Ovary (tissue), 7 donors: ENCODE measurements at regions not wholly inside any gene's neighbourhood (a gene's known extent, or its start where the extent isn't known, plus 50 kb on each side); places are given as distances from the start of the nearest gene placed in this dataset.
"Not testable (repeated sequence)": the region's sequence is repeated elsewhere in the genome, so short reads cannot be mapped to it uniquely, and the experiment has no call there.

Experiments
- DNase-seq, 5 donors: peaks; one replicate each; pipeline ENCODE4 v3.0.0-alpha.2; 2019 to 2020
- H3K27ac ChIP-seq, 2 donors: fragments of 200-600 bp; one replicate each; pipeline versions ENCODE4 v1.5.1 to v1.8.0; 2019 to 2022
- H3K27me3 ChIP-seq: fragments of 200-600 bp; one replicate; pipeline ENCODE4 v1.8.0; 2022
- H3K36me3 ChIP-seq: fragments of 200-600 bp; sonication (generic); one replicate; pipeline ENCODE4 v1.5.1; 2019
- H3K4me1 ChIP-seq: one replicate; pipeline ENCODE4 v1.8.1; 2013; ENCODE audit warnings: mild to moderate bottlenecking, moderate library complexity; ENCODE audit not compliant: insufficient read depth
- H3K4me3 ChIP-seq: fragments of 200-600 bp; sonication (generic); one replicate; pipeline ENCODE4 v1.5.1; 2017
- H3K9me3 ChIP-seq, 2 donors: fragments of 200-600 bp in 1 of 2; sonication (generic) in 1 of 2; one replicate each; pipeline versions ENCODE4 v1.5.1 to v1.8.1; 2013 to 2019; ENCODE audit warnings: mild to moderate bottlenecking in 1 of 2, moderate library complexity in 1 of 2
- CTCF ChIP-seq, 3 donors: fragments of 450-650 bp in 2 of 3; fragments of 200-600 bp in 1 of 3; IDR thresholded peaks; one replicate each; pipeline versions ENCODE4 v1.5.1 to v1.8.0; 2016 to 2022; ENCODE audit warnings: antibody characterized with exemption in 3 of 3, mild to moderate bottlenecking in 1 of 3
- EP300 ChIP-seq: sonication (generic); formaldehyde crosslinking; IDR thresholded peaks from one replicate; pipeline ENCODE4 v1.6.1; 2017; ENCODE audit warnings: antibody characterized with exemption
- POLR2A ChIP-seq: fragments of 450-650 bp; IDR thresholded peaks from one replicate; pipeline ENCODE4 v1.6.1; 2017; ENCODE audit warnings: antibody characterized with exemption, mild to moderate bottlenecking, moderate library complexity
- WGBS, 3 donors: extraction: QIAGEN DNeasy Blood & Tissue Kit in 1 of 3; methylation state at CpG; one replicate each; pipeline versions ENCODE4 v1.1.5 to v1.1.7; 2013 to 2017; 5-methylcytosine and 5-hydroxymethylcytosine counted together
- intact Hi-C, 4 donors: fragments of 100-400 bp; cut with DNase I; formaldehyde crosslinking; loops; one replicate each; pipeline versions ENCODE4 v1.11.0 to v1.15.1; 2022 to 2023
- donor health status: DM: no; HTN: no; CAD: no; lungs with moderate emphysema.
- donor health status: DM: no; HTN: no; CAD: no.
- donor health status: Bipolar disorder and iron deficiency.
- donor health status: DM: no; HTN: no; CAD: no.
- donor health status: DM: yes; HTN: yes; CAD: no.

- Histone ChIP-seq H3K36me3 (no peaks in the 10 kb centered on the region), H3K4me1 (no peaks in the 10 kb centered on the region), H3K4me3 (no peak overlapping the region), H3K9me3 (no peaks in the 10 kb centered on the region), H3K27me3 (no peaks in the 10 kb centered on the region), H3K27ac (no peak overlapping the region)
- DNase-seq = no peak
- intact Hi-C loops = no loop called here
- TF ChIP-seq POLR2A (no peak), EP300 (no peak), CTCF (IDR thresholded peaks at IDR 0.05) (no peak)
- 84 to 87% methylated on average over 3 of the region's 3 CpGs; no CpG with 5 or more reads in 1 of the 3 donors for WGBS, 3 donors
Measured at GRCh38 chr10:106271237-106271636, 893.3 kb downstream of the SORCS1 start.

- Histone ChIP-seq H3K9me3 (no peaks in the 10 kb centered on the region), H3K27ac (no peak overlapping the region), H3K27me3 (no peaks in the 10 kb centered on the region), H3K36me3 (no peaks in the 10 kb centered on the region), H3K4me1 (no peaks in the 10 kb centered on the region), H3K4me3 (no peak overlapping the region)
- TF ChIP-seq CTCF (IDR thresholded peaks at IDR 0.05) (no peak), EP300 (no peak), POLR2A (no peak)
- WGBS, 3 donors = 78 to 90% (median 79%) methylated on average over 2 of the region's 2 CpGs
- intact Hi-C loops = no loop called here
- no peak for DNase-seq
Measured at GRCh38 chr10:106268000-106268399, 896.5 kb downstream of the SORCS1 start.

GRCh38 chr10:106267591-106267990, 896.9 kb downstream of the SORCS1 start:
- WGBS, 3 donors = 80 to 87% (median 83%) methylated on average over 13 of the region's 13 CpGs
- Histone ChIP-seq H3K4me1 (no peaks in the 10 kb centered on the region), H3K27me3 (no peaks in the 10 kb centered on the region), H3K27ac (no peak overlapping the region), H3K9me3 (no peaks in the 10 kb centered on the region), H3K36me3 (no peaks in the 10 kb centered on the region), H3K4me3 (no peak overlapping the region)
- no peak for TF ChIP-seq EP300
- no peak for TF ChIP-seq POLR2A
- TF ChIP-seq CTCF (IDR thresholded peaks at IDR 0.05) = no peak
- peak in 1 of 5 donors; percentile 12 for DNase-seq
- intact Hi-C loops = no loop called here

DNA sequence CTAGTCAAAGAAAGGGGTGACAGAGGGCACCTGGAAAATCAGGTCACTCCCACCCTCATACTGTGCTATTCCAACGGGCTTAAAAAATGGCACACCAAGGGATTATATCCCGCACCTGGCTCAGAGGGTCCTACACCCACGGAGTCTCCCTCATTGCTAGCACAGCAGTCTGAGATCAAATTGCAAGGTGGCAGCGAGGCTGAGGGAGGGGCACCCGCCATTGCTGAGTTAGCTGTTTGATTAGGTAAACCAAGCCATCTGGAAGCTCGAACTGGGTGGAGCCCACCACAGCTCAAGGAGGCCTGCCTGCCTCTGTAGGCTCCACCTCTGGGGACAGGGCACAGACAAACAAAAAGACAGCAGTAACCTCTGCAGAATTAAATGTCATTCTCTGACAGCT, 907.1 kb downstream of the SORCS1 start:
- 83 to 93% (median 87%) methylated on average over 6 of the region's 6 CpGs for WGBS, 3 donors
- intact Hi-C loops = not testable (repeated sequence)

GRCh38 chr10:106255111-106255678, 909.3 kb downstream of the SORCS1 start:
- TF ChIP-seq EP300 = no peak
- no peak for TF ChIP-seq POLR2A
- no peak for TF ChIP-seq CTCF (IDR thresholded peaks at IDR 0.05)
- Histone ChIP-seq H3K27me3 (no peaks in the 10 kb centered on the region), H3K9me3 (no peaks in the 10 kb centered on the region), H3K27ac (no peak overlapping the region), H3K4me1 (no peaks in the 10 kb centered on the region), H3K4me3 (no peak overlapping the region), H3K36me3 (no peaks in the 10 kb centered on the region)
- WGBS, 3 donors = 60 to 77% (median 67%) methylated on average over 6 of the region's 6 CpGs
- intact Hi-C loops = no loop called here
- no peak for DNase-seq

More for the DNA sequence above, 907.1 kb downstream of the SORCS1 start:
- H3K4me3 ChIP-seq, H3K36me3 ChIP-seq, H3K27me3 ChIP-seq, DNase-seq, H3K9me3 ChIP-seq, H3K4me1 ChIP-seq, H3K27ac ChIP-seq: not testable (repeated sequence)
